Neural cell (in vitro differentiated cells): ENCODE measurements at regions not wholly inside any gene's neighbourhood (a gene's known extent, or its start where the extent isn't known, plus 50 kb on each side); places are given as distances from the start of the nearest gene placed in this dataset.

ENCODE experiments used
- EP300 ChIP-seq: fragments of 450-650 bp; conservative IDR thresholded peaks from 2 replicates; pipeline ENCODE4 v1.6.1; 2014; ENCODE audit warnings: antibody characterized with exemption, mild to moderate bottlenecking, moderate library complexity; ENCODE audit not compliant: poor library complexity, severe bottlenecking
- EZH2 ChIP-seq: fragments of 200-600, 300-800 bp; shearing (Covaris generic), sonication (generic); IDR thresholded peaks from 2 replicates; pipeline ENCODE4 v1.6.1; 2014; ENCODE audit warnings: antibody characterized with exemption, low read length, borderline replicate concordance, mild to moderate bottlenecking; ENCODE audit not compliant: insufficient read depth, poor library complexity, severe bottlenecking
- POLR2AphosphoS5 ChIP-seq: IDR thresholded peaks from 2 replicates; pipeline ENCODE4 v1.6.1; 2012
- RAD21 ChIP-seq: fragments of 450-650 bp; conservative IDR thresholded peaks from 2 replicates; pipeline ENCODE4 v1.6.1; 2014; ENCODE audit warnings: antibody characterized with exemption, mild to moderate bottlenecking, moderate library complexity
- REST ChIP-seq: IDR thresholded peaks from 2 replicates; pipeline ENCODE4 v1.6.1; 2012; ENCODE audit warnings: borderline replicate concordance
- SMC3 ChIP-seq: fragments of 450-650 bp; conservative IDR thresholded peaks from 2 replicates; pipeline ENCODE4 v1.6.1; 2014; ENCODE audit warnings: antibody characterized with exemption, mild to moderate bottlenecking, moderate library complexity; ENCODE audit not compliant: poor library complexity
- TAF1 ChIP-seq: IDR thresholded peaks from 2 replicates; pipeline ENCODE4 v1.6.1; 2012; ENCODE audit warnings: low read depth
- TF ChIP-seq, protein P1 (sequence below): fragments of 450-650 bp; IDR thresholded peaks from 2 replicates; pipeline ENCODE4 v1.5.1; 2014; ENCODE audit warnings: antibody characterized with exemption, mild to moderate bottlenecking, moderate library complexity; ENCODE audit not compliant: poor library complexity, severe bottlenecking

DNA sequence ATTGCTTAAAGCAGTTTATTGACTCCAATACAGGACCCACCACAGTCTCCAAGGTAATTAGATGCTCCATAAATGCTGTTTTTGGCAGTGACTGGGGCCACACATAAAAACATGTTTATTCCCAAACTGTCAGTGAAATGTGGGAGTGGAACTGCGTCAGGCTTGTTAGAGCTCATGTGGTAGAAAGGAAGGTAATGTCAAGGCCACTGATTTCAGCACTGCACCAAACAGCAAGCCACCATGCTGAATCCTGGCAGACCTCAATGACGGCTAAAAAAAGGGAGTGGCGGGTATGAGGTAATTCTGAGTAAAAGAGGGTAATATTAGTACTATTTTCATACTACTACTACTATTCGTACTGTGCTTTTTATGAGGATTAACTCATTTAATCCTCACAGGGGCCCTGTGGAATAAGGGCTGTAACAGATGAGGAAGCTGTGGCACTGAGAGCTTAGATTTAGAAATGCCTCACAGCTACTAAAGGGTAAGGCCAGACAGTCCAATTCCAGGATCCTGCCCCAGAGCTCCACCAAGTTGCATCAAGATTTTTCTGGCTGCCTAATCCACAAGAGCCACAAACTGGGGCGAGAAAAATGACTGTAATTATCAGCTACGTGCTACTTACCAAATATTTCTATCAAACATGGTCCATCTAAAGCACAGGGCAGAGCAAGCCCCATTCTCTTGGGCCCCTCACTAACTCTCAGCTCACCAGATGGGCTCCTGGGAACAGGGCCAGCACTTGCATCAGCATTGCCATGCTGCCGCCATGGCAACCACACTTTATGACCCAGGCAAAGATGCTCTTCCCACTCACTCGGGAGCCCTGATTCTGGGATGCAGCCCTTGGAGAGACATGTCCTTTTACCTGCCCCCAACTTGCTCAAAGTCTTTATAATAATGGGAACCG, 83.6 kb upstream of the SPATA12 start:
- no peak for TF ChIP-seq EZH2
- TF ChIP-seq EP300, result no peak
- TF ChIP-seq, protein P1, sequence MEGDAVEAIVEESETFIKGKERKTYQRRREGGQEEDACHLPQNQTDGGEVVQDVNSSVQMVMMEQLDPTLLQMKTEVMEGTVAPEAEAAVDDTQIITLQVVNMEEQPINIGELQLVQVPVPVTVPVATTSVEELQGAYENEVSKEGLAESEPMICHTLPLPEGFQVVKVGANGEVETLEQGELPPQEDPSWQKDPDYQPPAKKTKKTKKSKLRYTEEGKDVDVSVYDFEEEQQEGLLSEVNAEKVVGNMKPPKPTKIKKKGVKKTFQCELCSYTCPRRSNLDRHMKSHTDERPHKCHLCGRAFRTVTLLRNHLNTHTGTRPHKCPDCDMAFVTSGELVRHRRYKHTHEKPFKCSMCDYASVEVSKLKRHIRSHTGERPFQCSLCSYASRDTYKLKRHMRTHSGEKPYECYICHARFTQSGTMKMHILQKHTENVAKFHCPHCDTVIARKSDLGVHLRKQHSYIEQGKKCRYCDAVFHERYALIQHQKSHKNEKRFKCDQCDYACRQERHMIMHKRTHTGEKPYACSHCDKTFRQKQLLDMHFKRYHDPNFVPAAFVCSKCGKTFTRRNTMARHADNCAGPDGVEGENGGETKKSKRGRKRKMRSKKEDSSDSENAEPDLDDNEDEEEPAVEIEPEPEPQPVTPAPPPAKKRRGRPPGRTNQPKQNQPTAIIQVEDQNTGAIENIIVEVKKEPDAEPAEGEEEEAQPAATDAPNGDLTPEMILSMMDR, result no peak
- TF ChIP-seq POLR2AphosphoS5, result no peak
- TF ChIP-seq TAF1, result no peak
- no peak for TF ChIP-seq SMC3
- no peak for TF ChIP-seq REST
- no peak for TF ChIP-seq RAD21
